ENCODE measurements at regions not wholly inside any gene's neighbourhood (a gene's known extent, or its start where the extent isn't known, plus 50 kb on each side); places are given as distances from the start of the nearest gene placed in this dataset.
"Not testable (repeated sequence)": the region's sequence is repeated elsewhere in the genome, so short reads cannot be mapped to it uniquely, and the experiment has no call there.

- not testable (repeated sequence) for DNase-seq
These were observed 58.2 kb upstream of the FAN1 start for GRCh38 chr15:30845536-30845935.
